ENCODE measurements at regions not wholly inside any gene's neighbourhood (a gene's known extent, or its start where the extent isn't known, plus 50 kb on each side); places are given as distances from the start of the nearest gene placed in this dataset.

DNA sequence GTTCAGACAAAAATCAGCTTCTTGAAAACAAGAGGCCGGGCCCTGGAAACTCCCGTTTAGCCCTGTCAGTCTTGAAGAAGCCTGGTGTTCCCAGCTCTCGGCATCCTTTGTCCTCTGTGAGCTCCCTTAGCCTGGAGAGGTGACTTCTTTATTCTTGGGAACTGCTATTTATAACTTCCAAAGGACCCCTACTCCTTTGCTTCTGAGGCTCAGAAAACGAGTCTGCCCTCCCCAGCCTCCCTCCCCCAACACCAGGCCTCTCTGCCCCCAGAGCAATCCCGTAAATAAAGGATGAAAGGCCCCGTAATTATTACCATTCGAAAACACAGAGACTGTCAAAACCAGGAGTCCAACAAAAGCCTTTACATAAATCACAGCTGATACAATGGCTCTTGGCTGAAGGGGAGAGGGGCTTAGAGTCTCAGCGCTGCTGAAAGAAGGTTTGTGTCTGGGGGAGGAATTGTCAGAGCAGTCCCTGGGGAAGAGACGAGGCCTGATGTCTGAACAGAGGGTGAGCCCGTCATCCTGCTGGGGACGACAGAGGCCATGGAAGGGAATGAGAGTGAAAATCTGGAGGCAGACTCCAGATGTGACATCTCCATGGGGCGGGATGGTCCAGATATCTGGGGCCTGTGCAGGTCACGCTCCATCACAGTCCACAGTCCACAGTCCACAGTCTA is 283.0 kb downstream of the MYCN start:
- TF ChIP-seq, protein P1, sequence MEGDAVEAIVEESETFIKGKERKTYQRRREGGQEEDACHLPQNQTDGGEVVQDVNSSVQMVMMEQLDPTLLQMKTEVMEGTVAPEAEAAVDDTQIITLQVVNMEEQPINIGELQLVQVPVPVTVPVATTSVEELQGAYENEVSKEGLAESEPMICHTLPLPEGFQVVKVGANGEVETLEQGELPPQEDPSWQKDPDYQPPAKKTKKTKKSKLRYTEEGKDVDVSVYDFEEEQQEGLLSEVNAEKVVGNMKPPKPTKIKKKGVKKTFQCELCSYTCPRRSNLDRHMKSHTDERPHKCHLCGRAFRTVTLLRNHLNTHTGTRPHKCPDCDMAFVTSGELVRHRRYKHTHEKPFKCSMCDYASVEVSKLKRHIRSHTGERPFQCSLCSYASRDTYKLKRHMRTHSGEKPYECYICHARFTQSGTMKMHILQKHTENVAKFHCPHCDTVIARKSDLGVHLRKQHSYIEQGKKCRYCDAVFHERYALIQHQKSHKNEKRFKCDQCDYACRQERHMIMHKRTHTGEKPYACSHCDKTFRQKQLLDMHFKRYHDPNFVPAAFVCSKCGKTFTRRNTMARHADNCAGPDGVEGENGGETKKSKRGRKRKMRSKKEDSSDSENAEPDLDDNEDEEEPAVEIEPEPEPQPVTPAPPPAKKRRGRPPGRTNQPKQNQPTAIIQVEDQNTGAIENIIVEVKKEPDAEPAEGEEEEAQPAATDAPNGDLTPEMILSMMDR (IDR thresholded peaks at IDR 0.05; ENCODE audit: low read length): no peak
- TF ChIP-seq EZH2 (IDR thresholded peaks at IDR 0.05; ENCODE audit: borderline replicate concordance, low read length): no peak
